ENCODE measurements at regions not wholly inside any gene's neighbourhood (a gene's known extent, or its start where the extent isn't known, plus 50 kb on each side); places are given as distances from the start of the nearest gene placed in this dataset.

- ATAC-seq (no peak), FAIRE-seq (no peak), DNase-seq (ENCODE audit: low read depth, low spot score) (no peak)
- no peaks in the 10 kb centered on the region for H4K20me1 ChIP-seq (ENCODE audit: control insufficient read depth, insufficient read depth)
- no peaks in the 10 kb centered on the region for H3K79me2 ChIP-seq (ENCODE audit: control insufficient read depth, insufficient read depth, low read length)
- no peak overlapping the region for H3K4me3 ChIP-seq
- H3K9ac ChIP-seq (ENCODE audit: control insufficient read depth, insufficient read depth, low read length) = no peak overlapping the region
- no peaks in the 10 kb centered on the region for H3K9me3 ChIP-seq (replicated peaks; ENCODE audit: control insufficient read depth, insufficient read depth, low read length)
- no peak overlapping the region for H3K4me2 ChIP-seq (ENCODE audit: control insufficient read depth, insufficient read depth)
- no peaks in the 10 kb centered on the region for H3K36me3 ChIP-seq (ENCODE audit: control insufficient read depth in 2 of 2, insufficient read depth in 2 of 2, low read length in 1 of 2)
- H3K27ac ChIP-seq (ENCODE audit: control insufficient read depth, insufficient read depth) = no peak overlapping the region
- RAD21 ChIA-PET (ENCODE audit: unreplicated experiment) = no interaction called here
- 0% methylated on average over 2 of the region's 2 CpGs for WGBS (ENCODE audit: insufficient coverage, insufficient replicate concordance, low lambda C conversion rate, missing lambda C conversion rate)
- no peak for TF ChIP-seq E4F1 (IDR thresholded peaks at IDR 0.05; ENCODE audit: borderline replicate concordance, partially characterized antibody)
- no peak for TF ChIP-seq IKZF1 (conservative IDR thresholded peaks at IDR 0.05)
- TF ChIP-seq ZZZ3 (IDR thresholded peaks at IDR 0.05; ENCODE audit: control insufficient read depth, insufficient read length, low read depth) = no peak
- TF ChIP-seq POLR2AphosphoS5 (IDR thresholded peaks at IDR 0.05; ENCODE audit: low read length) = no peak
- no peak for TF ChIP-seq MYC (IDR thresholded peaks at IDR 0.05; ENCODE audit: insufficient read depth, insufficient read length, insufficient replicate concordance, low read length, severe bottlenecking)
- no peak for TF ChIP-seq KAT2A (conservative IDR thresholded peaks at IDR 0.05; ENCODE audit: control insufficient read depth, low read depth, low read length)
- no peak for TF ChIP-seq RELB (IDR thresholded peaks at IDR 0.05; ENCODE audit: low read depth)
- no peak for TF ChIP-seq NR2C1 (IDR thresholded peaks at IDR 0.05)
- TF ChIP-seq TCF3 (IDR thresholded peaks at IDR 0.05; ENCODE audit: borderline replicate concordance, insufficient read depth, low read depth, low read length) = no peak
- no peaks in the 10 kb centered on the region for H3K4me1 ChIP-seq (ENCODE audit: control insufficient read depth, insufficient read depth, low read length)
- CTCF ChIA-PET = interaction anchor here (0.7 to 1.1 kb wide), 2 partner anchors 21 to 776 kb away, joined by 3 read pairs; no protein-coding TSS in a partner anchor
- no TSS peak for BruUV-seq (replicated peaks)
- POLR2A ChIA-PET = no interaction called here
- intact Hi-C loops (cut with micrococcal nuclease; ENCODE audit: unreplicated experiment) (loop anchor here (2.0 kb wide), 1 partner anchor 1051 kb away; no protein-coding TSS in a partner anchor), in situ Hi-C loops (cut with MboI) (loop anchor here (10.0 kb wide), 1 partner anchor 1047 kb away; no protein-coding TSS in a partner anchor)
- no peaks in the 10 kb centered on the region for H3K27me3 ChIP-seq (replicated peaks in 1 of 2; ENCODE audit: control insufficient read depth in 2 of 2, insufficient read depth in 2 of 2, low read length in 1 of 2)
- no peak overlapping the region for H2AFZ ChIP-seq (ENCODE audit: control insufficient read depth, low read depth, low read length)
- SMC1A ChIA-PET (ENCODE audit: uncharacterized antibody, unreplicated experiment) = no interaction called here
Observed at GRCh38 chr11:127492029-127492428, 491.5 kb upstream of the KIRREL3 start.

Data from GM12878 (cell line).